GM23338 (cell line): ENCODE measurements at regions not wholly inside any gene's neighbourhood (a gene's known extent, or its start where the extent isn't known, plus 50 kb on each side); places are given as distances from the start of the nearest gene placed in this dataset.

Source experiments
- ATAC-seq: fragments of 200-7000 bp; cut with Tn5 transposase; 3 replicates; pipeline ENCODE4 v1.9.1; 2020
- DNase-seq: peaks from one replicate; pipeline ENCODE4 v3.0.0-alpha.2; 2015; ENCODE audit warnings: low spot score
- H2AFZ ChIP-seq: fragments of 200-600 bp; sonication (generic); 2 replicates; pipeline ENCODE4 v1.8.0; 2016; ENCODE audit warnings: antibody characterized with exemption, mild to moderate bottlenecking, moderate library complexity
- H3F3A ChIP-seq: fragments of 200-600 bp; sonication (generic); replicated peaks from 2 replicates; pipeline ENCODE4 v1.8.0; 2017; ENCODE audit warnings: antibody characterized with exemption, mixed run types, low read depth
- H3K27ac ChIP-seq: fragments of 200-600 bp; sonication (generic); 2 replicates; pipeline ENCODE4 v1.6.1; 2016; ENCODE audit warnings: low read depth
- H3K27me3 ChIP-seq: fragments of 200-600 bp; sonication (generic); 2 replicates; pipeline ENCODE4 v1.8.0; 2016; ENCODE audit warnings: mild to moderate bottlenecking, mixed run types, moderate library complexity; ENCODE audit not compliant: insufficient read depth
- H3K36me3 ChIP-seq: fragments of 200-600 bp; sonication (generic); 2 replicates; pipeline ENCODE4 v1.8.0; 2016; ENCODE audit warnings: mild to moderate bottlenecking; ENCODE audit not compliant: insufficient read depth
- H3K4me1 ChIP-seq: fragments of 200-600 bp; sonication (generic); 2 replicates; pipeline ENCODE4 v1.8.0; 2016; ENCODE audit warnings: mild to moderate bottlenecking, moderate library complexity; ENCODE audit not compliant: insufficient read depth
- H3K4me2 ChIP-seq: fragments of 200-600 bp; sonication (generic); 2 replicates; pipeline ENCODE4 v1.7.1; 2017; ENCODE audit warnings: mixed run types
- H3K4me3 ChIP-seq: fragments of 200-600 bp; sonication (generic); 2 replicates; pipeline ENCODE4 v1.6.1; 2016; ENCODE audit warnings: mixed run types
- H3K79me2 ChIP-seq: fragments of 200-600 bp; sonication (generic); replicated peaks from 2 replicates; pipeline ENCODE4 v1.8.0; 2017; ENCODE audit warnings: mild to moderate bottlenecking; ENCODE audit not compliant: insufficient read depth
- H3K9me2 ChIP-seq: fragments of 200-600 bp; sonication (generic); 2 replicates; pipeline ENCODE4 v1.8.0; 2017; ENCODE audit not compliant: insufficient read depth
- H4K20me1 ChIP-seq: fragments of 200-600 bp; sonication (generic); replicated peaks from 2 replicates; pipeline ENCODE4 v1.8.0; 2017; ENCODE audit warnings: mild to moderate bottlenecking; ENCODE audit not compliant: insufficient read depth
- H3K27ac Mint-ChIP-seq: 2 replicates; pipeline ENCODE4 v1.8.0; 2020; ENCODE audit warnings: inconsistent platforms, mild to moderate bottlenecking, moderate library complexity, mixed read lengths
- H3K27me3 Mint-ChIP-seq: 3 replicates; pipeline ENCODE4 v1.8.0; 2022; ENCODE audit warnings: low read depth, mild to moderate bottlenecking, moderate library complexity, mixed read lengths, inconsistent platforms; ENCODE audit not compliant: insufficient read depth, poor library complexity
- H3K36me3 Mint-ChIP-seq: 3 replicates; pipeline ENCODE4 v1.8.0; 2021; ENCODE audit warnings: low read depth, mild to moderate bottlenecking, inconsistent platforms, moderate library complexity, mixed read lengths
- H3K4me1 Mint-ChIP-seq: 3 replicates; pipeline ENCODE4 v1.8.0; 2020; ENCODE audit warnings: mild to moderate bottlenecking, inconsistent platforms, mixed read lengths
- H3K4me3 Mint-ChIP-seq: 3 replicates; pipeline ENCODE4 v1.8.0; 2021; ENCODE audit warnings: moderate library complexity, mild to moderate bottlenecking, inconsistent platforms, mixed read lengths
- H3K9me3 Mint-ChIP-seq: 3 replicates; pipeline ENCODE4 v1.8.0; 2020; ENCODE audit warnings: moderate library complexity, mild to moderate bottlenecking, inconsistent platforms, mixed read lengths
- CREB1 ChIP-seq: fragments of 250-450 bp; sonication (Bioruptor Pico); IDR thresholded peaks from 2 replicates; pipeline ENCODE4 v1.5.0; 2020; ENCODE audit warnings: low read depth, mild to moderate bottlenecking, moderate library complexity
- EZH2 ChIP-seq: fragments of 200-600 bp; sonication (generic); IDR thresholded peaks from one replicate; pipeline ENCODE4 v1.8.0; 2017; ENCODE audit warnings: antibody characterized with exemption, mild to moderate bottlenecking, low read depth; ENCODE audit not compliant: unreplicated experiment
- EZH2phosphoT487 ChIP-seq: fragments of 200-600 bp; sonication (generic); IDR thresholded peaks from one replicate; pipeline ENCODE4 v1.8.1; 2018; ENCODE audit warnings: antibody characterized with exemption; ENCODE audit not compliant: unreplicated experiment
- JUNB ChIP-seq: IDR thresholded peaks from one replicate; pipeline ENCODE4 v1.6.1; 2016; ENCODE audit warnings: antibody characterized with exemption; ENCODE audit not compliant: unreplicated experiment
- NANOG ChIP-seq: IDR thresholded peaks from 2 replicates; pipeline ENCODE4 v1.6.1; 2016; ENCODE audit warnings: antibody characterized with exemption, borderline replicate concordance
- POLR2AphosphoS5 ChIP-seq: IDR thresholded peaks from 2 replicates; pipeline ENCODE4 v1.6.1; 2016; ENCODE audit warnings: antibody characterized with exemption, low read depth
- REST ChIP-seq: IDR thresholded peaks from one replicate; pipeline ENCODE4 v1.6.1; 2018; ENCODE audit warnings: antibody characterized with exemption; ENCODE audit not compliant: unreplicated experiment
- STAT1 ChIP-seq: IDR thresholded peaks from one replicate; pipeline ENCODE4 v1.6.1; 2016; ENCODE audit warnings: antibody characterized with exemption; ENCODE audit not compliant: unreplicated experiment
- ZNF114 ChIP-seq: fragments of 250-450 bp; sonication (Bioruptor Pico); IDR thresholded peaks from 2 replicates; pipeline ENCODE4 v1.5.0; 2020; ENCODE audit warnings: mild to moderate bottlenecking, moderate library complexity
- ZNF331 ChIP-seq: fragments of 250-450 bp; sonication (Bioruptor Pico); IDR thresholded peaks from 2 replicates; pipeline ENCODE4 v1.5.0; 2020; ENCODE audit warnings: low read depth, mild to moderate bottlenecking, moderate library complexity
- ZNF462 ChIP-seq: fragments of 250-450 bp; sonication (Bioruptor Pico); IDR thresholded peaks from 2 replicates; pipeline ENCODE4 v1.5.0; 2020; ENCODE audit warnings: mild to moderate bottlenecking, moderate library complexity
- TF ChIP-seq, protein P1 (sequence below), 2 experiments: fragments of 200-600 bp in 1 of 2; sonication (generic) in 1 of 2; conservative IDR thresholded peaks; 2 replicates each; pipeline versions ENCODE4 v1.5.1 to v1.6.1; 2016 to 2017; ENCODE audit warnings: antibody characterized with exemption in 2 of 2, low read depth in 2 of 2, mild to moderate bottlenecking in 2 of 2, moderate library complexity in 1 of 2
- TF ChIP-seq, protein P2 (sequence below): IDR thresholded peaks from 2 replicates; pipeline ENCODE4 v1.6.1; 2016; ENCODE audit warnings: antibody characterized with exemption

- H3K27ac Mint-ChIP-seq: no peak overlapping the region
- H3K4me3 Mint-ChIP-seq: no peak overlapping the region
- Histone ChIP-seq H3K27ac (no peak overlapping the region), H3K4me2 (no peak overlapping the region), H3K27me3 (no peaks in the 10 kb centered on the region), H2AFZ (peak overlapping the region; percentile 77; the same call in 1 of the 2 replicates), H3K79me2 (no peaks in the 10 kb centered on the region), H3F3A (no peaks in the 10 kb centered on the region), H3K4me3 (no peak overlapping the region), H3K36me3 (no peaks in the 10 kb centered on the region), H3K4me1 (no peaks in the 10 kb centered on the region), H3K9me2 (no peaks in the 10 kb centered on the region), H4K20me1 (no peaks in the 10 kb centered on the region)
- no peak for TF ChIP-seq REST
- TF ChIP-seq POLR2AphosphoS5: no peak
- no peak for TF ChIP-seq EZH2phosphoT487
- TF ChIP-seq EZH2: no peak
- no peak for TF ChIP-seq JUNB
- TF ChIP-seq, protein P1, sequence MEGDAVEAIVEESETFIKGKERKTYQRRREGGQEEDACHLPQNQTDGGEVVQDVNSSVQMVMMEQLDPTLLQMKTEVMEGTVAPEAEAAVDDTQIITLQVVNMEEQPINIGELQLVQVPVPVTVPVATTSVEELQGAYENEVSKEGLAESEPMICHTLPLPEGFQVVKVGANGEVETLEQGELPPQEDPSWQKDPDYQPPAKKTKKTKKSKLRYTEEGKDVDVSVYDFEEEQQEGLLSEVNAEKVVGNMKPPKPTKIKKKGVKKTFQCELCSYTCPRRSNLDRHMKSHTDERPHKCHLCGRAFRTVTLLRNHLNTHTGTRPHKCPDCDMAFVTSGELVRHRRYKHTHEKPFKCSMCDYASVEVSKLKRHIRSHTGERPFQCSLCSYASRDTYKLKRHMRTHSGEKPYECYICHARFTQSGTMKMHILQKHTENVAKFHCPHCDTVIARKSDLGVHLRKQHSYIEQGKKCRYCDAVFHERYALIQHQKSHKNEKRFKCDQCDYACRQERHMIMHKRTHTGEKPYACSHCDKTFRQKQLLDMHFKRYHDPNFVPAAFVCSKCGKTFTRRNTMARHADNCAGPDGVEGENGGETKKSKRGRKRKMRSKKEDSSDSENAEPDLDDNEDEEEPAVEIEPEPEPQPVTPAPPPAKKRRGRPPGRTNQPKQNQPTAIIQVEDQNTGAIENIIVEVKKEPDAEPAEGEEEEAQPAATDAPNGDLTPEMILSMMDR (conservative IDR thresholded peaks at IDR 0.05; ENCODE audit: low read depth in 2 of 2): no peak
- no peak for TF ChIP-seq NANOG
- no peak for TF ChIP-seq CREB1 (CRISPR knock-in tag)
- no peak for TF ChIP-seq ZNF114
- no peak for TF ChIP-seq STAT1
- TF ChIP-seq, protein P2, sequence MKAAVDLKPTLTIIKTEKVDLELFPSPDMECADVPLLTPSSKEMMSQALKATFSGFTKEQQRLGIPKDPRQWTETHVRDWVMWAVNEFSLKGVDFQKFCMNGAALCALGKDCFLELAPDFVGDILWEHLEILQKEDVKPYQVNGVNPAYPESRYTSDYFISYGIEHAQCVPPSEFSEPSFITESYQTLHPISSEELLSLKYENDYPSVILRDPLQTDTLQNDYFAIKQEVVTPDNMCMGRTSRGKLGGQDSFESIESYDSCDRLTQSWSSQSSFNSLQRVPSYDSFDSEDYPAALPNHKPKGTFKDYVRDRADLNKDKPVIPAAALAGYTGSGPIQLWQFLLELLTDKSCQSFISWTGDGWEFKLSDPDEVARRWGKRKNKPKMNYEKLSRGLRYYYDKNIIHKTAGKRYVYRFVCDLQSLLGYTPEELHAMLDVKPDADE: no peak
- no peak for TF ChIP-seq ZNF462 (CRISPR knock-in tag)
- TF ChIP-seq ZNF331 (CRISPR knock-in tag): no peak
- DNase-seq: no peak
- H3K36me3 Mint-ChIP-seq: no peaks in the 10 kb centered on the region
- no peak for ATAC-seq
- H3K9me3 Mint-ChIP-seq: no peaks in the 10 kb centered on the region
- no peaks in the 10 kb centered on the region for H3K27me3 Mint-ChIP-seq
- no peaks in the 10 kb centered on the region for H3K4me1 Mint-ChIP-seq
These were observed 653.0 kb upstream of the SLC39A10 start for GRCh38 chr2:195003881-195004471.
